Endothelial cell of umbilical vein (primary cell): ENCODE measurements at regions not wholly inside any gene's neighbourhood (a gene's known extent, or its start where the extent isn't known, plus 50 kb on each side); places are given as distances from the start of the nearest gene placed in this dataset.

Source experiments
- BruUV-seq: library from RNA; stranded (reverse); fragments of 400-500 nt; replicated peaks from 2 replicates; lab custom pipeline; 2021; lab: Mats Ljungman, UMichigan
- CTCF ChIA-PET: fragments of 300-600, 350-600 bp; sonication (Branson Sonifier 250); formaldehyde crosslinking; loops from one replicate; lab custom pipeline; 2021; ENCODE audit warnings: antibody characterized with exemption, inconsistent platforms; lab: Charles Lee
- POLR2A ChIA-PET: fragments of 300-600, 350-600 bp; sonication (Branson Sonifier 250); formaldehyde crosslinking; loops from one replicate; lab custom pipeline; 2021; ENCODE audit warnings: antibody characterized with exemption, inconsistent platforms; lab: Charles Lee
- DNase-seq: peaks from one replicate; pipeline ENCODE4 v3.0.0-alpha.2; 2011; ENCODE audit warnings: low read depth, low spot score
- FAIRE-seq: peaks from 2 replicates; lab custom pipeline; 2011; peaks lifted over from hg19 to GRCh38; lab: Jason Lieb, UNC
- H2AFZ ChIP-seq: 2 replicates; pipeline ENCODE4 v1.6.0; 2012; ENCODE audit warnings: low read depth, low read length, control low read depth, inconsistent platforms
- H3K27ac ChIP-seq: 2 replicates; pipeline ENCODE4 v1.5.1; 2011; ENCODE audit warnings: low read depth, mild to moderate bottlenecking, control low read depth, low read length, moderate library complexity; ENCODE audit not compliant: insufficient read depth
- H3K27me3 ChIP-seq, 2 experiments: 2 replicates each; pipeline versions ENCODE4 v1.6.0 to v1.6.1; 2011; ENCODE audit warnings: low read length in 2 of 2, mixed read lengths in 1 of 2; ENCODE audit not compliant: control insufficient read depth in 2 of 2, insufficient read depth in 2 of 2
- H3K36me3 ChIP-seq, 2 experiments: 2 replicates in 1 of 2; 3 replicates in 1 of 2; pipeline ENCODE4 v1.5.1; 2011; ENCODE audit warnings: low read length in 2 of 2, mild to moderate bottlenecking in 1 of 2, moderate library complexity in 1 of 2; ENCODE audit not compliant: control insufficient read depth in 2 of 2, insufficient read depth in 2 of 2; ENCODE audit errors: extremely low read depth in 1 of 2
- H3K4me1 ChIP-seq: 3 replicates; pipeline ENCODE4 v1.5.1; 2011; ENCODE audit warnings: mild to moderate bottlenecking, low read length; ENCODE audit not compliant: control insufficient read depth, insufficient read depth; ENCODE audit errors: extremely low read depth
- H3K4me2 ChIP-seq: 2 replicates; pipeline ENCODE4 v1.6.1; 2011; ENCODE audit warnings: low read length, control low read depth, mixed read lengths; ENCODE audit not compliant: insufficient read depth
- H3K4me3 ChIP-seq, 3 experiments: fragments of 200-600 bp in 1 of 3; sonication (generic), shearing (Covaris generic) in 1 of 3; replicated peaks in 1 of 3; 2 replicates each; pipeline ENCODE4 v1.5.1; 2011 to 2016; ENCODE audit warnings: control low read depth in 3 of 3, low read length in 3 of 3, mild to moderate bottlenecking in 2 of 3, inconsistent platforms in 1 of 3, low read depth in 1 of 3, moderate library complexity in 1 of 3; ENCODE audit not compliant: insufficient read depth in 1 of 3
- H3K79me2 ChIP-seq: 2 replicates; pipeline ENCODE4 v1.6.0; 2012; ENCODE audit warnings: low read length, inconsistent platforms; ENCODE audit not compliant: control insufficient read depth, insufficient read depth
- H3K9ac ChIP-seq: replicated peaks from 2 replicates; pipeline ENCODE3; 2011; ENCODE audit warnings: low read length, control low read depth; ENCODE audit not compliant: insufficient read depth; ENCODE audit errors: extremely low read depth
- H3K9me1 ChIP-seq: replicated peaks from 3 replicates; pipeline ENCODE4 v1.6.0; 2011; ENCODE audit warnings: mild to moderate bottlenecking, low read length; ENCODE audit not compliant: control insufficient read depth, insufficient read depth; ENCODE audit errors: extremely low read depth
- H3K9me3 ChIP-seq: replicated peaks from 2 replicates; pipeline ENCODE4 v1.5.1; 2012; ENCODE audit warnings: low read length, inconsistent platforms; ENCODE audit not compliant: control insufficient read depth, insufficient read depth
- H4K20me1 ChIP-seq: replicated peaks from 2 replicates; pipeline ENCODE3; 2011; ENCODE audit warnings: mild to moderate bottlenecking, low read length; ENCODE audit not compliant: control insufficient read depth, insufficient read depth; ENCODE audit errors: extremely low read depth
- EZH2 ChIP-seq: IDR thresholded peaks from 2 replicates; pipeline ENCODE4 v1.6.1; 2012; ENCODE audit warnings: borderline replicate concordance, low read depth, mild to moderate bottlenecking, moderate library complexity, low read length, inconsistent platforms; ENCODE audit not compliant: severe bottlenecking
- GATA2 ChIP-seq: IDR thresholded peaks from 2 replicates; pipeline ENCODE4 v1.7.0; 2011; ENCODE audit warnings: low read depth, mild to moderate bottlenecking, moderate library complexity, mixed read lengths, low read length; ENCODE audit not compliant: insufficient read length, insufficient read depth
- JUN ChIP-seq: IDR thresholded peaks from 2 replicates; pipeline ENCODE4 v1.6.1; 2011; ENCODE audit warnings: borderline replicate concordance, low read depth; ENCODE audit not compliant: insufficient read length, insufficient read depth
- MYC ChIP-seq: IDR thresholded peaks from one replicate; pipeline ENCODE4 v1.6.1; 2011; ENCODE audit warnings: mild to moderate bottlenecking, low read depth, low read length
- POLR2A ChIP-seq: IDR thresholded peaks from 2 replicates; pipeline ENCODE4 v1.6.1; 2012; ENCODE audit warnings: low read depth, mild to moderate bottlenecking, control low read depth, low read length
- POLR2AphosphoS5 ChIP-seq: IDR thresholded peaks from 2 replicates; pipeline ENCODE4 v1.6.1; 2012; ENCODE audit warnings: low read depth, mild to moderate bottlenecking, control low read depth, low read length, moderate library complexity; ENCODE audit not compliant: insufficient read depth
- dilution Hi-C: fragments of 300-500 bp; cut with MboI; formaldehyde crosslinking; loops from one replicate; pipeline ENCODE4 v1.15.0; 2019; ENCODE audit warnings: low sequenced_read_pairs; ENCODE audit not compliant: extremely low pct_ligation_motif_present
- intact Hi-C: fragments of 100-400 bp; cut with micrococcal nuclease; formaldehyde crosslinking; loops from one replicate; pipeline ENCODE4 v1.10.0; 2022
- TF ChIP-seq, protein P1 (sequence below): IDR thresholded peaks from 2 replicates; pipeline ENCODE4 v1.6.1; 2011; ENCODE audit not compliant: insufficient read depth, insufficient read length
- TF ChIP-seq, protein P2 (sequence below), 2 donors: IDR thresholded peaks; 1 replicate in 1 of 2; 2 replicates in 1 of 2; pipeline ENCODE4 v1.5.1; 2011; ENCODE audit warnings: low read length in 2 of 2, mild to moderate bottlenecking in 2 of 2, moderate library complexity in 2 of 2, control low read depth in 1 of 2, inconsistent platforms in 1 of 2, low read depth in 1 of 2; ENCODE audit not compliant: insufficient read depth in 1 of 2; ENCODE audit errors: extremely low read depth in 1 of 2

DNA sequence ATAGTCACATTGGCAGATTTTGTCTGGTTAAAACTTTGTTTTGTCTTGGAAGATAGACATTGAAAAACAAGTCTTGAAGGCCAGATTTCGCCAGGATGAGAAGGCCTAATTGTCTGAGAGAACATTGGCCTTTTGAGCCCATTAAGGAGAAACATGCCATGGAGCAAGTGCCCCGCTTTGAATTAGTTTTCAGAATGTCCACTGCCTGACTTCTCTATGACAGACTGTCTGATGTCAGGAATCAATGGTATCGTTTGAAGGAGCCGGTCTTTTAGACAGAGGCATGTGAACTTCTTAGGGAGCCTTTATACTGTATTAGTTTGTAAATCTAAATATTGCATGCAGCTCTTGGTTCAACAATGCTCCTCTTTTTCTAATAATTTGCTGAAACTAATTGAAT, 155.9 kb downstream of the DLEU7 start:
- Histone ChIP-seq H3K79me2 (no peaks in the 10 kb centered on the region), H3K9me1 (no peaks in the 10 kb centered on the region), H3K9ac (no peak overlapping the region), H4K20me1 (no peaks in the 10 kb centered on the region), H2AFZ (no peak overlapping the region), H3K27me3 (no peaks in the 10 kb centered on the region), H3K4me1 (peaks cover 58% of the 10 kb centered on the region), H3K4me3 (no peak overlapping the region), H3K27ac (no peak overlapping the region), H3K9me3 (no peaks in the 10 kb centered on the region), H3K36me3 (no peaks in the 10 kb centered on the region), H3K4me2 (no peak overlapping the region)
- intact Hi-C loops (loop anchor here (10.0 kb wide), 2 partner anchors 563 to 693 kb away; partner anchors contain the start of gene TRIM13), dilution Hi-C loops (no loop called here)
- no peak for FAIRE-seq
- ChIA-PET CTCF (no interaction called here), POLR2A (no interaction called here)
- no peak for DNase-seq
- no TSS peak for BruUV-seq
- TF ChIP-seq, protein P1, sequence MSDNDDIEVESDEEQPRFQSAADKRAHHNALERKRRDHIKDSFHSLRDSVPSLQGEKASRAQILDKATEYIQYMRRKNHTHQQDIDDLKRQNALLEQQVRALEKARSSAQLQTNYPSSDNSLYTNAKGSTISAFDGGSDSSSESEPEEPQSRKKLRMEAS = no peak
- no peak for TF ChIP-seq EZH2
- no peak for TF ChIP-seq MYC
- TF ChIP-seq GATA2 = no peak

DNA sequence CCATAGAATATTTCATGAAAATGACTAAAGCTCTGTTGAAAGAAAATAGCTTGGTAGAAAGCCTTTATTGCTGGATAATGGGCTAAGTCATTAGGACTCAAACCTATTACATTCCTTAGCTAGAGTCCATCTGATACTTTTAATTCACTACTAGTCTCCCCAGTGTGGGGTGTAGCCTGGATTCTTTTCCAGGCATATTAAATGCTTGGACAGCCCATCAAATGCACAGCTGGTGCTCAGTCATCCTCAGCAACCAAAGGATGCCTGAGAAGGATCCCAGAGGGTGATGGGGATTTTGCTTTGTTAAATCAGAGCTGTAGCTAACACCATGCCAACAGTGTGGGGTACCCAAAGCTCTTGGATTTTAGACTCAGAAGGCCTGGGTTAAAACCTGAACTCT, 153.5 kb downstream of the DLEU7 start:
- ChIA-PET POLR2A (no interaction called here), CTCF (no interaction called here)
- no peak overlapping the region for H3K27ac ChIP-seq

More for the DNA sequence above, 153.5 kb downstream of the DLEU7 start:
- Histone ChIP-seq H3K9me3 (no peaks in the 10 kb centered on the region), H3K9ac (no peak overlapping the region), H3K4me2 (no peak overlapping the region), H3K27me3 (no peaks in the 10 kb centered on the region), H3K4me3 (no peak overlapping the region), H3K4me1 (peaks cover 41% of the 10 kb centered on the region), H3K9me1 (no peaks in the 10 kb centered on the region), H4K20me1 (no peaks in the 10 kb centered on the region), H3K36me3 (no peaks in the 10 kb centered on the region), H2AFZ (no peak overlapping the region), H3K79me2 (no peaks in the 10 kb centered on the region)
- dilution Hi-C loops (no loop called here), intact Hi-C loops (no loop called here)
- no peak for DNase-seq
- no peak for FAIRE-seq
- TF ChIP-seq GATA2 = no peak
- TF ChIP-seq POLR2A = no peak
- TF ChIP-seq MYC = no peak
- no peak for TF ChIP-seq POLR2AphosphoS5
- TF ChIP-seq, protein P2, sequence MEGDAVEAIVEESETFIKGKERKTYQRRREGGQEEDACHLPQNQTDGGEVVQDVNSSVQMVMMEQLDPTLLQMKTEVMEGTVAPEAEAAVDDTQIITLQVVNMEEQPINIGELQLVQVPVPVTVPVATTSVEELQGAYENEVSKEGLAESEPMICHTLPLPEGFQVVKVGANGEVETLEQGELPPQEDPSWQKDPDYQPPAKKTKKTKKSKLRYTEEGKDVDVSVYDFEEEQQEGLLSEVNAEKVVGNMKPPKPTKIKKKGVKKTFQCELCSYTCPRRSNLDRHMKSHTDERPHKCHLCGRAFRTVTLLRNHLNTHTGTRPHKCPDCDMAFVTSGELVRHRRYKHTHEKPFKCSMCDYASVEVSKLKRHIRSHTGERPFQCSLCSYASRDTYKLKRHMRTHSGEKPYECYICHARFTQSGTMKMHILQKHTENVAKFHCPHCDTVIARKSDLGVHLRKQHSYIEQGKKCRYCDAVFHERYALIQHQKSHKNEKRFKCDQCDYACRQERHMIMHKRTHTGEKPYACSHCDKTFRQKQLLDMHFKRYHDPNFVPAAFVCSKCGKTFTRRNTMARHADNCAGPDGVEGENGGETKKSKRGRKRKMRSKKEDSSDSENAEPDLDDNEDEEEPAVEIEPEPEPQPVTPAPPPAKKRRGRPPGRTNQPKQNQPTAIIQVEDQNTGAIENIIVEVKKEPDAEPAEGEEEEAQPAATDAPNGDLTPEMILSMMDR (IDR thresholded peaks at IDR 0.05; ENCODE audit: extremely low read depth in 1 of 2, insufficient read depth in 1 of 2, low read depth in 1 of 2, low read length in 2 of 2) = no peak
- TF ChIP-seq EZH2 = no peak
- no peak for TF ChIP-seq JUN
- TF ChIP-seq, protein P1 = no peak
- BruUV-seq = no TSS peak
